IPS-18a (cell line): ENCODE measurements at regions not wholly inside any gene's neighbourhood (a gene's known extent, or its start where the extent isn't known, plus 50 kb on each side); places are given as distances from the start of the nearest gene placed in this dataset.
"Not testable (repeated sequence)": the region's sequence is repeated elsewhere in the genome, so short reads cannot be mapped to it uniquely, and the experiment has no call there.

Experiments used
- H3K27ac ChIP-seq: one replicate; pipeline ENCODE4 v1.5.1; 2013; ENCODE audit warnings: low read length
- H3K27me3 ChIP-seq: one replicate; pipeline ENCODE4 v1.6.1; 2013; ENCODE audit warnings: mild to moderate bottlenecking, low read length; ENCODE audit not compliant: control insufficient read depth, insufficient read depth
- H3K36me3 ChIP-seq: one replicate; pipeline ENCODE4 v1.6.1; 2013; ENCODE audit warnings: low read depth, low read length; ENCODE audit not compliant: control insufficient read depth
- H3K4me1 ChIP-seq: one replicate; pipeline ENCODE4 v1.6.1; 2013; ENCODE audit warnings: low read depth, low read length; ENCODE audit not compliant: control insufficient read depth
- H3K4me3 ChIP-seq: one replicate; pipeline ENCODE4 v1.5.1; 2013; ENCODE audit warnings: low read length
- H3K9ac ChIP-seq: one replicate; pipeline ENCODE4 v1.6.1; 2013; ENCODE audit warnings: mild to moderate bottlenecking, low read length, moderate library complexity
- H3K9me3 ChIP-seq: one replicate; pipeline ENCODE4 v1.6.1; 2013; ENCODE audit warnings: low read depth, low read length; ENCODE audit not compliant: control insufficient read depth

GRCh38 chr1:189803364-189803763 is 674.3 kb downstream of the BRINP3 start:
- Histone ChIP-seq H3K36me3 (no peaks in the 10 kb centered on the region), H3K9me3 (no peaks in the 10 kb centered on the region), H3K9ac (no peak overlapping the region), H3K27me3 (no peaks in the 10 kb centered on the region), H3K4me1 (peaks cover 4% of the 10 kb centered on the region), H3K4me3 (no peak overlapping the region), H3K27ac (no peak overlapping the region)

GRCh38 chr1:189804352-189804751 is 673.3 kb downstream of the BRINP3 start:
- Histone ChIP-seq H3K4me1 (peaks cover 4% of the 10 kb centered on the region), H3K4me3 (no peak overlapping the region), H3K27me3 (no peaks in the 10 kb centered on the region), H3K27ac (no peak overlapping the region), H3K9me3 (no peaks in the 10 kb centered on the region), H3K9ac (no peak overlapping the region), H3K36me3 (no peaks in the 10 kb centered on the region)

- Histone ChIP-seq H3K9me3 (no peaks in the 10 kb centered on the region), H3K4me3 (no peak overlapping the region), H3K36me3 (no peaks in the 10 kb centered on the region), H3K27me3 (no peaks in the 10 kb centered on the region), H3K9ac (no peak overlapping the region), H3K4me1 (peaks cover 4% of the 10 kb centered on the region), H3K27ac (no peak overlapping the region)
These were observed 671.9 kb downstream of the BRINP3 start for GRCh38 chr1:189805735-189806134.

- not testable (repeated sequence) for H3K9ac ChIP-seq, H3K27ac ChIP-seq, H3K27me3 ChIP-seq, H3K36me3 ChIP-seq, H3K4me1 ChIP-seq, H3K4me3 ChIP-seq, H3K9me3 ChIP-seq
These were observed 667.0 kb downstream of the BRINP3 start for GRCh38 chr1:189810639-189811038.

- Histone ChIP-seq H3K4me3 (no peak overlapping the region), H3K9ac (no peak overlapping the region), H3K36me3 (no peaks in the 10 kb centered on the region), H3K9me3 (no peaks in the 10 kb centered on the region), H3K27ac (no peak overlapping the region), H3K4me1 (no peaks in the 10 kb centered on the region), H3K27me3 (no peaks in the 10 kb centered on the region)
These were observed 665.7 kb downstream of the BRINP3 start for GRCh38 chr1:189811960-189812359.

- H3K27me3 ChIP-seq, result no peaks in the 10 kb centered on the region
- H3K9me3 ChIP-seq, result no peaks in the 10 kb centered on the region
- no peaks in the 10 kb centered on the region for H3K36me3 ChIP-seq
- no peak overlapping the region for H3K27ac ChIP-seq
- H3K9ac ChIP-seq, result no peak overlapping the region
- no peaks in the 10 kb centered on the region for H3K4me1 ChIP-seq
- no peak overlapping the region for H3K4me3 ChIP-seq
These were observed 661.1 kb downstream of the BRINP3 start for GRCh38 chr1:189816558-189816957.

- Histone ChIP-seq H3K4me3 (no peak overlapping the region), H3K9me3 (no peaks in the 10 kb centered on the region), H3K36me3 (no peaks in the 10 kb centered on the region), H3K9ac (no peak overlapping the region), H3K4me1 (no peaks in the 10 kb centered on the region), H3K27me3 (no peaks in the 10 kb centered on the region), H3K27ac (no peak overlapping the region)
These were observed 657.9 kb downstream of the BRINP3 start for GRCh38 chr1:189819751-189820150.

GRCh38 chr1:189821833-189822232 is 655.8 kb downstream of the BRINP3 start:
- H3K4me3 ChIP-seq, result no peak overlapping the region
- no peak overlapping the region for H3K9ac ChIP-seq
- no peaks in the 10 kb centered on the region for H3K36me3 ChIP-seq
- H3K27ac ChIP-seq, result no peak overlapping the region
- no peaks in the 10 kb centered on the region for H3K4me1 ChIP-seq
- H3K27me3 ChIP-seq, result no peaks in the 10 kb centered on the region
- no peaks in the 10 kb centered on the region for H3K9me3 ChIP-seq

GRCh38 chr1:189834813-189835212 is 642.9 kb downstream of the BRINP3 start:
- no peaks in the 10 kb centered on the region for H3K4me1 ChIP-seq
- no peaks in the 10 kb centered on the region for H3K27me3 ChIP-seq
- no peaks in the 10 kb centered on the region for H3K9me3 ChIP-seq
- H3K27ac ChIP-seq, result no peak overlapping the region
- H3K4me3 ChIP-seq, result no peak overlapping the region
- H3K36me3 ChIP-seq, result no peaks in the 10 kb centered on the region
- H3K9ac ChIP-seq, result no peak overlapping the region

GRCh38 chr1:189847613-189848012 is 630.1 kb downstream of the BRINP3 start:
- H3K9ac ChIP-seq, result no peak overlapping the region
- no peaks in the 10 kb centered on the region for H3K36me3 ChIP-seq
- no peaks in the 10 kb centered on the region for H3K9me3 ChIP-seq
- H3K4me3 ChIP-seq, result no peak overlapping the region
- H3K4me1 ChIP-seq, result peaks cover 3% of the 10 kb centered on the region
- no peaks in the 10 kb centered on the region for H3K27me3 ChIP-seq
- H3K27ac ChIP-seq, result no peak overlapping the region

- Histone ChIP-seq H3K36me3 (no peaks in the 10 kb centered on the region), H3K9me3 (no peaks in the 10 kb centered on the region), H3K27me3 (no peaks in the 10 kb centered on the region), H3K4me1 (peaks cover 3% of the 10 kb centered on the region), H3K4me3 (no peak overlapping the region), H3K9ac (no peak overlapping the region), H3K27ac (no peak overlapping the region)
These were observed 625.8 kb downstream of the BRINP3 start for GRCh38 chr1:189851806-189852367.

GRCh38 chr1:189859385-189859977 is 618.2 kb downstream of the BRINP3 start:
- Histone ChIP-seq H3K9ac (no peak overlapping the region), H3K4me3 (no peak overlapping the region), H3K9me3 (peaks cover 8% of the 10 kb centered on the region), H3K27me3 (no peaks in the 10 kb centered on the region), H3K27ac (no peak overlapping the region), H3K4me1 (no peaks in the 10 kb centered on the region), H3K36me3 (no peaks in the 10 kb centered on the region)
